ENCODE measurements at regions not wholly inside any gene's neighbourhood (a gene's known extent, or its start where the extent isn't known, plus 50 kb on each side); places are given as distances from the start of the nearest gene placed in this dataset.
A peak's percentile ranks its signal among the peaks of the same experiment; 100 is the strongest.

- POLR2A ChIA-PET (ENCODE audit: partially characterized antibody), result no interaction called here
- Histone ChIP-seq H2AFZ (ENCODE audit: low read length) (peak overlapping the region; percentile 82), H2BK12ac (ENCODE audit: low read depth, low read length) (no peak overlapping the region), H4K20me1 (replicated peaks in 1 of 2; ENCODE audit: control insufficient read depth in 1 of 2, insufficient read depth in 2 of 2, low read length in 2 of 2) (no peaks in the 10 kb centered on the region), H2BK120ac (replicated peaks; ENCODE audit: low read depth, low read length) (no peak overlapping the region), H3K56ac (replicated peaks; ENCODE audit: insufficient read length, low read depth, low read length) (no peak overlapping the region), H3K14ac (ENCODE audit: insufficient read length) (no peak overlapping the region), H3K4me2 (ENCODE audit: insufficient read depth in 1 of 2, low read depth in 2 of 2, low read length in 2 of 2) (no peak overlapping the region), H3K27ac (ENCODE audit: low read depth, low read length) (no peak overlapping the region), H2AK5ac (ENCODE audit: low read depth, low read length) (no peak overlapping the region), H3K79me1 (ENCODE audit: low read depth, low read length) (no peaks in the 10 kb centered on the region), H3K9ac (replicated peaks in 1 of 4; ENCODE audit: extremely low read depth in 1 of 4, low read depth in 3 of 4, low read length in 3 of 4) (no peak overlapping the region), H4K91ac (replicated peaks; ENCODE audit: insufficient read length, low read length) (no peak overlapping the region), H3K9me3 (ENCODE audit: insufficient read depth in 2 of 2, low read depth in 1 of 2, low read length in 1 of 2) (no peaks in the 10 kb centered on the region), H2BK15ac (ENCODE audit: low read length) (no peak overlapping the region), H4K5ac (ENCODE audit: insufficient read length, low read depth, low read length) (no peak overlapping the region), H3K4me3 (ENCODE audit: extremely low read depth in 1 of 4, insufficient read depth in 2 of 4, low read depth in 3 of 4, low read length in 4 of 4) (no peak overlapping the region), H2BK20ac (ENCODE audit: low read length) (no peak overlapping the region), H3K23me2 (ENCODE audit: low read depth, low read length) (no peaks in the 10 kb centered on the region), H3K23ac (ENCODE audit: insufficient read length) (no peak overlapping the region), H4K8ac (ENCODE audit: extremely low read depth, insufficient read depth, low read length) (no peak overlapping the region), H3K4me1 (replicated peaks in 1 of 4; ENCODE audit: control insufficient read depth in 3 of 4, insufficient read depth in 4 of 4, low read length in 3 of 4) (no peaks in the 10 kb centered on the region), H3K27me3 (replicated peaks in 1 of 4; ENCODE audit: control insufficient read depth in 3 of 4, extremely low read depth in 1 of 4, insufficient read depth in 3 of 4, low read length in 3 of 4) (no peaks in the 10 kb centered on the region), H3K18ac (ENCODE audit: extremely low read depth, low read length) (no peak overlapping the region), H3K79me2 (ENCODE audit: control insufficient read depth in 1 of 2, insufficient read depth in 2 of 2, low read length in 2 of 2) (no peaks in the 10 kb centered on the region), H3K36me3 (ENCODE audit: control insufficient read depth in 2 of 4, insufficient read depth in 4 of 4, low read length in 3 of 4) (no peaks in the 10 kb centered on the region), H2BK5ac (ENCODE audit: low read depth, low read length) (no peak overlapping the region), H3K4ac (replicated peaks; ENCODE audit: insufficient read length, low read depth, low read length) (no peak overlapping the region)
- FAIRE-seq, result no peak
- no peak for DNase-seq (ENCODE audit: low read depth in 1 of 2, low spot score in 2 of 2)
- WGBS, 2 experiments (ENCODE audit: extremely low coverage in 1 of 2, insufficient coverage in 1 of 2, insufficient read length in 1 of 2, insufficient replicate concordance in 2 of 2, low coverage in 1 of 2, low lambda C conversion rate in 2 of 2, missing lambda C conversion rate in 1 of 2), result 88% methylated on average over 6 of the region's 6 CpGs; no CpG with 5 or more reads in 1 of the 2 experiments
- no peak for TF ChIP-seq CBX8 (IDR thresholded peaks at IDR 0.05; ENCODE audit: borderline replicate concordance, low read depth, low read length)
- TF ChIP-seq YY1 (IDR thresholded peaks at IDR 0.05; ENCODE audit: low read depth, low read length), result no peak
- no peak for TF ChIP-seq CTCF (IDR thresholded peaks at IDR 0.05; ENCODE audit: control extremely low read depth in 1 of 3, insufficient read depth in 1 of 3, low read depth in 1 of 3, low read length in 3 of 3)
- no peak for TF ChIP-seq ATF3 (IDR thresholded peaks at IDR 0.05; ENCODE audit: insufficient read depth, low read depth, low read length)
- no peak for TF ChIP-seq CREB1 (IDR thresholded peaks at IDR 0.05)
- no peak for TF ChIP-seq ZNF274 (IDR thresholded peaks at IDR 0.05; ENCODE audit: borderline replicate concordance, extremely low read depth, low read length)
- TF ChIP-seq RBBP5 (IDR thresholded peaks at IDR 0.05; ENCODE audit: borderline replicate concordance, low read depth, low read length), result no peak
- no peak for TF ChIP-seq SUZ12 (IDR thresholded peaks at IDR 0.05; ENCODE audit: low read length)
- no peak for TF ChIP-seq HDAC2 (IDR thresholded peaks at IDR 0.05; ENCODE audit: borderline replicate concordance in 1 of 2, low read depth in 2 of 2, low read length in 2 of 2)
- TF ChIP-seq TAF1 (IDR thresholded peaks at IDR 0.05; ENCODE audit: low read depth, low read length), result no peak
- CTCF ChIA-PET (ENCODE audit: partially characterized antibody), result no interaction called here
Measured at GRCh38 chr5:17024686-17025180, 88.6 kb upstream of the MYO10 start.

Data from H1 (cell line).